Liver (tissue), 8 donors: ENCODE measurements at regions not wholly inside any gene's neighbourhood (a gene's known extent, or its start where the extent isn't known, plus 50 kb on each side); places are given as distances from the start of the nearest gene placed in this dataset.

Experiments
- DNase-seq: peaks from one replicate; pipeline ENCODE4 v3.0.0-alpha.2; 2017; ENCODE audit warnings: low spot score
- H3K27ac ChIP-seq, 2 donors: one replicate each; pipeline ENCODE4 v1.7.0; 2013; ENCODE audit warnings: inconsistent platforms in 2 of 2, low read length in 2 of 2, control low read depth in 1 of 2, low read depth in 1 of 2, mild to moderate bottlenecking in 1 of 2
- H3K27me3 ChIP-seq, 4 donors: one replicate each; pipeline versions ENCODE4 v1.6.1 to v1.7.0; 2013; ENCODE audit warnings: low read length in 3 of 4, inconsistent platforms in 1 of 4, mild to moderate bottlenecking in 1 of 4, moderate library complexity in 1 of 4; ENCODE audit not compliant: control insufficient read depth in 4 of 4, insufficient read depth in 4 of 4
- H3K36me3 ChIP-seq, 4 donors: one replicate each; pipeline versions ENCODE4 v1.6.1 to v1.7.0; 2013; ENCODE audit warnings: low read length in 3 of 4, mild to moderate bottlenecking in 3 of 4, low read depth in 1 of 4, moderate library complexity in 1 of 4; ENCODE audit not compliant: control insufficient read depth in 4 of 4, insufficient read depth in 3 of 4
- H3K4me1 ChIP-seq, 4 donors: one replicate each; pipeline versions ENCODE4 v1.6.1 to v1.7.0; 2013; ENCODE audit warnings: low read length in 3 of 4, mild to moderate bottlenecking in 3 of 4, moderate library complexity in 1 of 4; ENCODE audit not compliant: control insufficient read depth in 4 of 4, insufficient read depth in 4 of 4
- H3K4me3 ChIP-seq, 3 donors: one replicate each; pipeline versions ENCODE4 v1.6.1 to v1.7.0; 2013; ENCODE audit warnings: low read length in 3 of 3, control low read depth in 1 of 3, low read depth in 1 of 3, mild to moderate bottlenecking in 1 of 3
- H3K9ac ChIP-seq, 2 donors: one replicate each; pipeline ENCODE4 v1.7.0; 2013; ENCODE audit warnings: low read length in 2 of 2, mild to moderate bottlenecking in 2 of 2, moderate library complexity in 2 of 2, control low read depth in 1 of 2, low read depth in 1 of 2
- H3K9me3 ChIP-seq, 4 donors: one replicate each; pipeline versions ENCODE4 v1.6.1 to v1.7.0; 2013; ENCODE audit warnings: low read length in 3 of 4; ENCODE audit not compliant: control insufficient read depth in 4 of 4
- ATF3 ChIP-seq: IDR thresholded peaks from 2 replicates; pipeline ENCODE4 v1.6.1; 2016; ENCODE audit warnings: antibody characterized with exemption
- CTCF ChIP-seq: fragments of 150-350 bp; IDR thresholded peaks from 2 replicates; pipeline ENCODE4 v1.5.1; 2017; ENCODE audit warnings: improper control_type of control experiment, low read depth, low read length; ENCODE audit not compliant: missing input control
- EGR1 ChIP-seq, 2 donors: IDR thresholded peaks; 2 replicates each; pipeline ENCODE4 v1.6.1; 2016 to 2018; ENCODE audit warnings: antibody characterized with exemption in 2 of 2, low read depth in 2 of 2
- FOXA1 ChIP-seq: IDR thresholded peaks from 2 replicates; pipeline ENCODE4 v1.6.1; 2016; ENCODE audit warnings: antibody characterized with exemption
- FOXA2 ChIP-seq: IDR thresholded peaks from 2 replicates; pipeline ENCODE4 v1.6.1; 2016; ENCODE audit warnings: antibody characterized with exemption
- GABPA ChIP-seq, 2 donors: IDR thresholded peaks in 1 of 2; conservative IDR thresholded peaks in 1 of 2; 2 replicates each; pipeline ENCODE4 v1.6.1; 2016; ENCODE audit warnings: antibody characterized with exemption in 2 of 2, mild to moderate bottlenecking in 1 of 2, moderate library complexity in 1 of 2
- HNF4A ChIP-seq, 2 donors: conservative IDR thresholded peaks; 2 replicates each; pipeline ENCODE4 v1.6.1; 2016; ENCODE audit warnings: antibody characterized with exemption in 2 of 2, mild to moderate bottlenecking in 2 of 2
- HNF4G ChIP-seq: IDR thresholded peaks from 2 replicates; pipeline ENCODE4 v1.6.1; 2016; ENCODE audit warnings: antibody characterized with exemption
- JUND ChIP-seq, 2 donors: IDR thresholded peaks; 2 replicates each; pipeline ENCODE4 v1.6.1; 2016; ENCODE audit warnings: antibody characterized with exemption in 2 of 2
- NR2F2 ChIP-seq: IDR thresholded peaks from 2 replicates; pipeline ENCODE4 v1.6.1; 2016; ENCODE audit warnings: antibody characterized with exemption
- RAD21 ChIP-seq, 2 donors: IDR thresholded peaks; 2 replicates each; pipeline ENCODE4 v1.6.1; 2016; ENCODE audit warnings: antibody characterized with exemption in 2 of 2, mild to moderate bottlenecking in 2 of 2
- REST ChIP-seq: IDR thresholded peaks from 2 replicates; pipeline ENCODE4 v1.6.1; 2016; ENCODE audit warnings: antibody characterized with exemption, mild to moderate bottlenecking
- RXRA ChIP-seq, 2 donors: IDR thresholded peaks; 2 replicates each; pipeline ENCODE4 v1.6.1; 2017 to 2018; ENCODE audit warnings: antibody characterized with exemption in 2 of 2, mild to moderate bottlenecking in 1 of 2
- SP1 ChIP-seq: IDR thresholded peaks from 2 replicates; pipeline ENCODE4 v1.6.1; 2018; ENCODE audit warnings: antibody characterized with exemption, mild to moderate bottlenecking
- TAF1 ChIP-seq: conservative IDR thresholded peaks from 2 replicates; pipeline ENCODE4 v1.6.1; 2016; ENCODE audit warnings: antibody characterized with exemption, mild to moderate bottlenecking
- YY1 ChIP-seq: IDR thresholded peaks from 2 replicates; pipeline ENCODE4 v1.6.1; 2016; ENCODE audit warnings: antibody characterized with exemption, mild to moderate bottlenecking
- WGBS: extraction: QIAGEN DNeasy Blood & Tissue Kit; methylation state at CpG from one replicate; pipeline ENCODE4 v1.1.7; 2013; 5-methylcytosine and 5-hydroxymethylcytosine counted together
- TF ChIP-seq, protein P1 (sequence below): IDR thresholded peaks from 2 replicates; pipeline ENCODE4 v1.6.1; 2016; ENCODE audit warnings: antibody characterized with exemption
- TF ChIP-seq, protein P2 (sequence below): IDR thresholded peaks from 2 replicates; pipeline ENCODE4 v1.6.1; 2016; ENCODE audit warnings: antibody characterized with exemption
- donor health status: healthy.
- donor health status: healthy.
- donor health status: healthy.
- donor health status: healthy.
- donor health status: healthy.

- TF ChIP-seq, protein P1, sequence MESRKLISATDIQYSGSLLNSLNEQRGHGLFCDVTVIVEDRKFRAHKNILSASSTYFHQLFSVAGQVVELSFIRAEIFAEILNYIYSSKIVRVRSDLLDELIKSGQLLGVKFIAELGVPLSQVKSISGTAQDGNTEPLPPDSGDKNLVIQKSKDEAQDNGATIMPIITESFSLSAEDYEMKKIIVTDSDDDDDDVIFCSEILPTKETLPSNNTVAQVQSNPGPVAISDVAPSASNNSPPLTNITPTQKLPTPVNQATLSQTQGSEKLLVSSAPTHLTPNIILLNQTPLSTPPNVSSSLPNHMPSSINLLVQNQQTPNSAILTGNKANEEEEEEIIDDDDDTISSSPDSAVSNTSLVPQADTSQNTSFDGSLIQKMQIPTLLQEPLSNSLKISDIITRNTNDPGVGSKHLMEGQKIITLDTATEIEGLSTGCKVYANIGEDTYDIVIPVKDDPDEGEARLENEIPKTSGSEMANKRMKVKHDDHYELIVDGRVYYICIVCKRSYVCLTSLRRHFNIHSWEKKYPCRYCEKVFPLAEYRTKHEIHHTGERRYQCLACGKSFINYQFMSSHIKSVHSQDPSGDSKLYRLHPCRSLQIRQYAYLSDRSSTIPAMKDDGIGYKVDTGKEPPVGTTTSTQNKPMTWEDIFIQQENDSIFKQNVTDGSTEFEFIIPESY = no peak
- TF ChIP-seq SP1 (no peak), REST (no peak), JUND (IDR thresholded peaks at IDR 0.05) (no peak), FOXA2 (no peak), FOXA1 (no peak), RAD21 (IDR thresholded peaks at IDR 0.05) (no peak), GABPA (IDR thresholded peaks at IDR 0.05 in 1 of 2, conservative IDR thresholded peaks at IDR 0.05 in 1 of 2) (no peak)
Measured at GRCh38 chr5:29790281-29790680, 1403.2 kb upstream of the CDH6 start (continued).

DNA sequence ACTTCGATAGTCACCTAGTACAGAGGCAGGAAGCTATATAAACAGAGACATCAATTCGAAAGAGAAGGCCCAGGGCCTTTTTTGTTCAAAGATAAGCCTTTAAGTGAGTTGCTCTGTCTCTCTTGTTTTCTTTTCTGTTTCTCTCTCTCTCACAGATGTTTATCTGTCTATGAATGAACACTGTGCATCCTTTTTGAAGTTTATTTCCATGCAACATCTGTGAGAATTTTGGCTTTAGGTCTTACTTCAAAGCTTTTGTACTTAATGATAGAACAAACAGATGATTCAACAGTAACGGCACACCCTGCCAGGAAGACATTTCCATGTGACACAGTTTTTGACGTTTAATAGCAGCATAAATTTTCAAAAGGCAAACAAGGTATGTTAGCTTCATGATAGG lies 1413.1 kb upstream of the CDH6 start:
- TF ChIP-seq, protein P1 = no peak
- TF ChIP-seq RAD21 (IDR thresholded peaks at IDR 0.05) (no peak), YY1 (no peak), HNF4A (conservative IDR thresholded peaks at IDR 0.05) (no peak), REST (no peak), FOXA2 (no peak), EGR1 (IDR thresholded peaks at IDR 0.05; ENCODE audit: low read depth in 2 of 2) (no peak), ATF3 (no peak), RXRA (IDR thresholded peaks at IDR 0.05) (no peak), GABPA (IDR thresholded peaks at IDR 0.05 in 1 of 2, conservative IDR thresholded peaks at IDR 0.05 in 1 of 2) (no peak), CTCF (no peak), HNF4G (no peak), NR2F2 (no peak), FOXA1 (no peak), JUND (IDR thresholded peaks at IDR 0.05) (no peak), TAF1 (no peak)
- TF ChIP-seq, protein P2, sequence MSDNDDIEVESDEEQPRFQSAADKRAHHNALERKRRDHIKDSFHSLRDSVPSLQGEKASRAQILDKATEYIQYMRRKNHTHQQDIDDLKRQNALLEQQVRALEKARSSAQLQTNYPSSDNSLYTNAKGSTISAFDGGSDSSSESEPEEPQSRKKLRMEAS = no peak
- no peaks in the 10 kb centered on the region for H3K36me3 ChIP-seq
- H3K27me3 ChIP-seq = no peaks in the 10 kb centered on the region
- no peak overlapping the region for H3K4me3 ChIP-seq
- H3K9me3 ChIP-seq = no peaks in the 10 kb centered on the region
- no peaks in the 10 kb centered on the region for H3K4me1 ChIP-seq
- H3K27ac ChIP-seq = no peak overlapping the region
- H3K9ac ChIP-seq = no peak overlapping the region
- DNase-seq = no peak
- WGBS = 58% methylated on average over 4 of the region's 4 CpGs
